ENCODE measurements at regions not wholly inside any gene's neighbourhood (a gene's known extent, or its start where the extent isn't known, plus 50 kb on each side); places are given as distances from the start of the nearest gene placed in this dataset.

- H3K4me3 ChIP-seq: no peak overlapping the region
- H3K9ac ChIP-seq (ENCODE audit: low read depth in 2 of 2, low read length in 2 of 2): no peak overlapping the region
- intact Hi-C loops (cut with DNase I): no loop called here
- H3K36me3 ChIP-seq: no peaks in the 10 kb centered on the region
- DNase-seq: no peak
- no peak overlapping the region for H3K27ac ChIP-seq
- H3K4me1 ChIP-seq: no peaks in the 10 kb centered on the region
- TF ChIP-seq, protein P1, sequence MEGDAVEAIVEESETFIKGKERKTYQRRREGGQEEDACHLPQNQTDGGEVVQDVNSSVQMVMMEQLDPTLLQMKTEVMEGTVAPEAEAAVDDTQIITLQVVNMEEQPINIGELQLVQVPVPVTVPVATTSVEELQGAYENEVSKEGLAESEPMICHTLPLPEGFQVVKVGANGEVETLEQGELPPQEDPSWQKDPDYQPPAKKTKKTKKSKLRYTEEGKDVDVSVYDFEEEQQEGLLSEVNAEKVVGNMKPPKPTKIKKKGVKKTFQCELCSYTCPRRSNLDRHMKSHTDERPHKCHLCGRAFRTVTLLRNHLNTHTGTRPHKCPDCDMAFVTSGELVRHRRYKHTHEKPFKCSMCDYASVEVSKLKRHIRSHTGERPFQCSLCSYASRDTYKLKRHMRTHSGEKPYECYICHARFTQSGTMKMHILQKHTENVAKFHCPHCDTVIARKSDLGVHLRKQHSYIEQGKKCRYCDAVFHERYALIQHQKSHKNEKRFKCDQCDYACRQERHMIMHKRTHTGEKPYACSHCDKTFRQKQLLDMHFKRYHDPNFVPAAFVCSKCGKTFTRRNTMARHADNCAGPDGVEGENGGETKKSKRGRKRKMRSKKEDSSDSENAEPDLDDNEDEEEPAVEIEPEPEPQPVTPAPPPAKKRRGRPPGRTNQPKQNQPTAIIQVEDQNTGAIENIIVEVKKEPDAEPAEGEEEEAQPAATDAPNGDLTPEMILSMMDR (IDR thresholded peaks at IDR 0.05): no peak
- H3K27me3 ChIP-seq: no peaks in the 10 kb centered on the region
- no peaks in the 10 kb centered on the region for H3K9me3 ChIP-seq
Measured at GRCh38 chr1:109847251-109847650, 63.4 kb upstream of the CSF1 start.

- no peaks in the 10 kb centered on the region for H3K36me3 ChIP-seq
- intact Hi-C loops (cut with DNase I): no loop called here
- no peaks in the 10 kb centered on the region for H3K4me1 ChIP-seq
- H3K27ac ChIP-seq: no peak overlapping the region
- TF ChIP-seq, protein P1 (IDR thresholded peaks at IDR 0.05): no peak
- no peak for DNase-seq
- H3K4me3 ChIP-seq: no peak overlapping the region
- no peaks in the 10 kb centered on the region for H3K9me3 ChIP-seq
- H3K27me3 ChIP-seq: no peaks in the 10 kb centered on the region
- H3K9ac ChIP-seq (ENCODE audit: low read depth in 2 of 2, low read length in 2 of 2): no peak overlapping the region
Measured at GRCh38 chr1:109846846-109847245, 63.8 kb upstream of the CSF1 start.

- Histone ChIP-seq H3K9ac (ENCODE audit: low read depth in 2 of 2, low read length in 2 of 2) (no peak overlapping the region), H3K27ac (no peak overlapping the region), H3K36me3 (no peaks in the 10 kb centered on the region), H3K9me3 (no peaks in the 10 kb centered on the region), H3K4me3 (no peak overlapping the region), H3K27me3 (no peaks in the 10 kb centered on the region), H3K4me1 (no peaks in the 10 kb centered on the region)
- intact Hi-C loops (cut with DNase I): no loop called here
- no peak for DNase-seq
- TF ChIP-seq, protein P1 (IDR thresholded peaks at IDR 0.05): no peak
Measured at GRCh38 chr1:109846162-109846561, 64.5 kb upstream of the CSF1 start.

DNA sequence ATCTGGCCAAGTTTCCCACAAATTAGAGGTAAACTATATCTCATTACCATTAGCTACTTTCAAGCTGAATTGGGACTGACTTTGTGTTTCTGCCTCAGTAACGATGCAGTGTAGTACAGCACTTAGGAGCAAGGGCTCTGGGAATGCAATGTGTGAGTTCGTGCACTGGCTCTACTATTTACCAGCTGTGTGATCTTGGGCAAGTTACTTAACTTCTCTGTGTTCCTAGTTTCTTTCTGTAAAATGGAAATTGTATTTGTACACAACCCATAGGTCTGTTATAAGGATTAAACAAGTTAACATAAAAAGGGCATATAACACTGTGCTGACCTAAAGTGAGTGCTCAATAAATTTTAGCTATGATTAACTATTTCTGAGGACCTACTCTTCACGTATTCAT is 65.0 kb upstream of the CSF1 start:
- Histone ChIP-seq H3K36me3 (no peaks in the 10 kb centered on the region), H3K9ac (ENCODE audit: low read depth in 2 of 2, low read length in 2 of 2) (no peak overlapping the region), H3K9me3 (no peaks in the 10 kb centered on the region), H3K27me3 (no peaks in the 10 kb centered on the region), H3K4me1 (no peaks in the 10 kb centered on the region), H3K4me3 (no peak overlapping the region), H3K27ac (no peak overlapping the region)
- intact Hi-C loops (cut with DNase I): no loop called here
- DNase-seq: no peak
- TF ChIP-seq, protein P1 (IDR thresholded peaks at IDR 0.05): no peak

DNA sequence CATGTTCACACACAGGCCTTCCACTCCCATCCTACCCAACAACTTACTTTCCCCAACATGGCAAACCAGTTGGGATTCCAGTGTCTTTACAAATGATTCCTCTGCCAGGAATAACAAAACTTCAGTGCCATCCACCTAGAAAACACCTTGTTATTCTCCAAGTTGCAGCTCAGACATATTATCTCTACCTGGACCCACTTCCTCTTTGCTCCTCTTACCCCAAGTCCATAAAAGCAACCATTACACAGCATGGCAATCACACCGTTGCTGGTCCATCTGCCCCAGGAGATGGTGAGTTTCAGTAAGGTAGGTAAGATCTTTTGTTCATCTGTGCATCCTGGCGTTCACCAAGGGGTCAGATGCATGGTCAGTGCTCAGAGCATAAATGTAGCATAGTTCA is 66.0 kb upstream of the CSF1 start:
- no peaks in the 10 kb centered on the region for H3K9me3 ChIP-seq
- TF ChIP-seq, protein P1 (IDR thresholded peaks at IDR 0.05): no peak
- no peak overlapping the region for H3K27ac ChIP-seq
- H3K36me3 ChIP-seq: no peaks in the 10 kb centered on the region
- no peak overlapping the region for H3K9ac ChIP-seq (ENCODE audit: low read depth in 2 of 2, low read length in 2 of 2)
- H3K27me3 ChIP-seq: no peaks in the 10 kb centered on the region
- intact Hi-C loops (cut with DNase I): no loop called here
- no peak for DNase-seq
- no peaks in the 10 kb centered on the region for H3K4me1 ChIP-seq
- no peak overlapping the region for H3K4me3 ChIP-seq

All from colonic mucosa (tissue), 4 donors.